ENCODE measurements at regions not wholly inside any gene's neighbourhood (a gene's known extent, or its start where the extent isn't known, plus 50 kb on each side); places are given as distances from the start of the nearest gene placed in this dataset.

GRCh38 chr2:41935825-41936224 lies 112.0 kb upstream of the PKDCC start:
- POLR2A ChIA-PET = interaction anchor here (0.5 kb wide), 1 partner anchor 502 kb away, joined by 3 read pairs; no protein-coding TSS in a partner anchor
- no peak overlapping the region for H3K4me2 ChIP-seq (ENCODE audit: control insufficient read depth, insufficient read depth)
- SMC1A ChIA-PET (ENCODE audit: uncharacterized antibody, unreplicated experiment) = interaction anchor here (1.8 kb wide), 1 partner anchor 9 kb away, joined by 7 read pairs; no protein-coding TSS in a partner anchor
- FAIRE-seq = no peak
- no peak for DNase-seq (ENCODE audit: low read depth, low spot score)
- no peak overlapping the region for H3K27ac ChIP-seq (ENCODE audit: control insufficient read depth, insufficient read depth)
- H4K20me1 ChIP-seq (ENCODE audit: control insufficient read depth, insufficient read depth) = no peaks in the 10 kb centered on the region
- RAD21 ChIA-PET (ENCODE audit: unreplicated experiment) = no interaction called here
- intact Hi-C loops (cut with micrococcal nuclease; ENCODE audit: unreplicated experiment) = no loop called here
- H3K4me1 ChIP-seq (ENCODE audit: control insufficient read depth, insufficient read depth, low read length) = peaks cover 5% of the 10 kb centered on the region
- H2AFZ ChIP-seq (ENCODE audit: control insufficient read depth, low read depth, low read length) = no peak overlapping the region
- no peaks in the 10 kb centered on the region for H3K9me3 ChIP-seq (replicated peaks; ENCODE audit: control insufficient read depth, insufficient read depth, low read length)
- no peak overlapping the region for H3K9ac ChIP-seq (ENCODE audit: control insufficient read depth, insufficient read depth, low read length)
- 0 out of 4 replicates have a peak, but pooled peaks cover 0 to 1% of the 10 kb centered on the region in 2 experiments for H3K27me3 ChIP-seq (replicated peaks in 1 of 2; ENCODE audit: control insufficient read depth in 2 of 2, insufficient read depth in 2 of 2, low read length in 1 of 2)
- H3K36me3 ChIP-seq (ENCODE audit: control insufficient read depth in 2 of 2, insufficient read depth in 2 of 2, low read length in 1 of 2) = no peaks in the 10 kb centered on the region
- BruUV-seq (replicated peaks) = no TSS peak
- in situ Hi-C loops (cut with MboI) = no loop called here
- no peak overlapping the region for H3K4me3 ChIP-seq
- CTCF ChIA-PET = no interaction called here
- H3K79me2 ChIP-seq (ENCODE audit: control insufficient read depth, insufficient read depth, low read length) = no peaks in the 10 kb centered on the region
- ATAC-seq = no peak
- TF ChIP-seq NBN (IDR thresholded peaks at IDR 0.05) (no peak), RAD51 (IDR thresholded peaks at IDR 0.05) (no peak), SREBF1 (IDR thresholded peaks at IDR 0.05; ENCODE audit: low read length) (no peak), SP1 (IDR thresholded peaks at IDR 0.05; ENCODE audit: low read depth, low read length) (no peak), SKIL (IDR thresholded peaks at IDR 0.05; ENCODE audit: low read depth, poor library complexity, severe bottlenecking) (no peak), MYB (IDR thresholded peaks at IDR 0.05; ENCODE audit: borderline replicate concordance, low read depth, low read length) (no peak), SMAD5 (IDR thresholded peaks at IDR 0.05; ENCODE audit: low read depth) (no peak), ATF2 (IDR thresholded peaks at IDR 0.05; ENCODE audit: low read length) (no peak), CHD1 (IDR thresholded peaks at IDR 0.05; ENCODE audit: low read depth, low read length) (no peak), FOXK2 (IDR thresholded peaks at IDR 0.05) (no peak), ATF7 (IDR thresholded peaks at IDR 0.05; ENCODE audit: low read depth) (no peak), SMAD1 (IDR thresholded peaks at IDR 0.05; ENCODE audit: low read depth, partially characterized antibody) (no peak), ZNF24 (IDR thresholded peaks at IDR 0.05) (no peak), REST (IDR thresholded peaks at IDR 0.05; ENCODE audit: low read depth, low read length) (no peak), MTA2 (IDR thresholded peaks at IDR 0.05; ENCODE audit: low read depth) (no peak)
- WGBS (ENCODE audit: insufficient coverage, insufficient replicate concordance, low lambda C conversion rate, missing lambda C conversion rate) = 0% methylated on average over 2 of the region's 2 CpGs

Measured in GM12878 (cell line).